T-helper 2 cell treated with Interferon-gamma antibody and Interleukin-4, amounts not matched to agents 100 ng/mL and 5 ng/mL, for 36 hours (primary cell): ENCODE measurements at regions not wholly inside any gene's neighbourhood (a gene's known extent, or its start where the extent isn't known, plus 50 kb on each side); places are given as distances from the start of the nearest gene placed in this dataset.

Experiments used
- intact Hi-C: fragments of 100-400 bp; cut with micrococcal nuclease; formaldehyde crosslinking; loops from one replicate; pipeline ENCODE4 v1.15.1; 2023

DNA sequence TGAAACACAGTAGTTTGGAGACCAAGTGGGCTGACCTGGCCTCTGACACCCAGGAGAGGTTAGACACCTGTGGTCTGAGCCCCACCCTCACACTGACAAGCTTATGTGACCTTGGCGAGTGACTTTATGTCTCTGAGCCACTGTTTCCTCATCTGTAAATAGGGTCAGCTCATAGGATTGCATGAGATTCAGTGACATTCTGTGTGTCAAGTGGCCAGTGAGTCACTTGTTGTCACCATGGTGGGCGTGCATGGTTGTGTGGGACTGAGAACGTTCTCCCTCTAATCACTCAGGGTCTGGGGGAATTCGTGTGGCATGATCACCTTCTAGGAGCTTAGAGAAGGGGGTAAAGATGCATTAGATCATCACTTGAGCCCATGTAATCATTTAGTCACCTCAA lies 146.4 kb downstream of the PHETA1 start:
- intact Hi-C loops = no loop called here

DNA sequence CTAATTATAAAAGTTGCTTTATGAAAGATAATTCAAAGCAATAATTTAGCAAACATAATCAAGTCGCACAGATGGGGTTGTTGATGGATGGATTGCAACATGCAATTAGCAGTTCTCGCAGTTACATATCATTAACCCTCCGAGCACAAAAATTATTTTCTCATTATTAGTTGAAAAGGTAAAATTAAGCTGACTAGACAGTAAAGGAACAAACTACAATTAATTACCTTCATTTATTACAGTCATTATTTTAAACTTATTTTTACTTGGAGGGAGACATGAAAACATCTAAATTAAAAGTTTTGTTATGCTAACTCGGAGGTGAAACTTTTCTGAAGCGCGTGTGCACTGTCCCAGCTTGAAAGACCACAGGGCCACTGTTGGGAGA lies 146.9 kb downstream of the PHETA1 start:
- intact Hi-C loops = no loop called here

DNA sequence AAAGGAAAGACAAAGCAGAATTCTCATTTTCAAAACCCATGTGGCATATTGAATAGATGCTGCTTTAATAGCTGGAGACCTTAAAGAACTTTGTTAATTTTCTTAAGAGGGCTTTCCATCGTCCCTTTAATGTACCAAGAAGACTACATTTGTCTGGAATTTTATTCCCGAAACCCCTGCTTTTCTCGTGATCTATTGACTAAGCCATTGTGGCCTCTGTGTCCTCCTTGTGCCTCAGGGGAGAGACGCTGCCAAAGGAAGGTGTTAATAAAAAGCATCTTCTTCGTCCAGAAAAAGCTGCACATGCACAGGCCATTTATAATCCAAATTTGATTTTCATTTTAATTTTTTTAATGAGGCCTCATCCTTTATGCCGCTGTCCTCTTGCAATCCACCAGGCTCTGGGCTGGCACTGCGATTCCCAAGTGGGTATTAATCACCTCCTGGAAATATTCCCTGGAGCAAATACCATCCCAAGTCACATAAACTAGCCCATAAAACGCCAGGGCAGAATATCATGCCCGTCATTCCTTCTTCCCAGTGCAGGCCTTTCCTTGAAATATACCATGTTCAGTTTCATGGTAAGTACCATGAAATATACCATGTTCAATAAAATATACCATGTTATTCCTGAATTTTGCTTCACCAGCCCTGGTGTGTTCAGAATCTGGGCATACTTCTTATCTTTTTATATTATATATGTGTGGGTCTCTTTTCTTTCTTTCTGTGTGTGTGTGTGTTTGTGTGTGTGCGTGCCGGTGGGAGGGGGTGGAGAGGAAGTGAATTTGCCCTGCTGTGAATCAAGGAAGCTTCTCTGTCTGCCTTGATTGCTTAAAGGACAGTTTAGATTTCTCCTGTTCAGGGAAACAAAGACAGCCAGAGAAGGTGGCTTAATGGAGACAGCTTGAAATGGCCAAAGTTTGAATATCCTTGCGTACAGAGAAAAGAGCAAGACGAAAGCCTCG lies 147.6 kb downstream of the PHETA1 start:
- intact Hi-C loops = no loop called here

DNA sequence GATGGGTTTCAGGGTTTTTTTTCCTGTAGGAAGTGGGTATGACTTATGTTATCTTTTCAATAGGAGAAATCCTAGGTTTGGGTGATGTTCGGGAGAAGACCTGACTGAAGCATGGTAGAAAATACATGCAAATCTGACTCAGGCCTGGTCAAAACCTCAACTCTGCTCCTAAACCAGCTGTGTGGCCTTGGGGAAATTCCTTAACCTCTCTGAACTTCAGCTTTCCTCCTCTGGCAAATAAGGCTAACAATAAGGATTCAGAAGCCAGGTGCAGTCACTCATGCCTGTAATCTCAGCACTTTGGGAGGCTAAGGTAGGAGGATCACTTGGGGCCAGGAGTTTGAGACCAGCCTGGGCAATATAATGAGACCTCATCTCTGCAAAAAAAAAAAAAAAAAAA lies 148.5 kb downstream of the PHETA1 start:
- intact Hi-C loops = no loop called here

DNA sequence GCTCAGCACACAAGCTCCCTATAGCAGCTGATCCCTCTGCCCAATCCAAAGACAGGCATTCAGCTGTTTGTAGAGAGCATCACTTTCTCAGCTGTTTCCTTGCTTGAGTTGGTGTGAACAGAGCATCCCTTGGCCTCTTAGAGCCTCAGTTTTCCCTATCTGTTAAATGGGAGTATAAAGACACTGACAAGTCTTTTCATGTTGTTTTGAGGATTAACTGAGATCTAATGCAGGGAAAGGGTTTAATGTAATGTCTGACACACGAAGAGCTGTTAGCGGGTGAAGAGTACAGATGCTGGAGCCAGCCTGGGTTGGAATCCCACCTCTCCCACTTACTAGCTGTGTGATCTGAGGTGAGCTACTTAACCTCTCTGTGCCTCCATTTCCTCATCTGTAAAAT lies 149.5 kb downstream of the PHETA1 start:
- intact Hi-C loops = no loop called here

DNA sequence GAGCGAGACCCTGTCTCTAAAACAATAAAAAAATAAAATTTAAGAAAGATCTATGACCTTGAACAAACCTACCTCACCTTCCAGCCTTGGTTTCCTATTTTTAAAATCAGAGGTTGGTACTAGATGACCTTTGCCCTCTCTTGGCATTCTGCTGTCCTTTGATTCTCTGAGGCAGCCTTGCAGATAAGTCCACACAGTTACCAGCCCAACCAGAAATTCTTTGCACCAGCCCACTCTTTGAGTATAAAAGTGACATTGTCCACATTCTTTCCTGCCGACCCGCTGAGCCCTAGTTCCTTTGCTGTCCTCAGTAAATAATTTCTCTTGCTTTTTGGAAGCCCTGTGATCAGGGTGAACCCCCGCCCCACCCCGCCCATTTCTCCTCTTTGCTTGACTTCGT lies 150.4 kb downstream of the PHETA1 start:
- intact Hi-C loops = no loop called here

DNA sequence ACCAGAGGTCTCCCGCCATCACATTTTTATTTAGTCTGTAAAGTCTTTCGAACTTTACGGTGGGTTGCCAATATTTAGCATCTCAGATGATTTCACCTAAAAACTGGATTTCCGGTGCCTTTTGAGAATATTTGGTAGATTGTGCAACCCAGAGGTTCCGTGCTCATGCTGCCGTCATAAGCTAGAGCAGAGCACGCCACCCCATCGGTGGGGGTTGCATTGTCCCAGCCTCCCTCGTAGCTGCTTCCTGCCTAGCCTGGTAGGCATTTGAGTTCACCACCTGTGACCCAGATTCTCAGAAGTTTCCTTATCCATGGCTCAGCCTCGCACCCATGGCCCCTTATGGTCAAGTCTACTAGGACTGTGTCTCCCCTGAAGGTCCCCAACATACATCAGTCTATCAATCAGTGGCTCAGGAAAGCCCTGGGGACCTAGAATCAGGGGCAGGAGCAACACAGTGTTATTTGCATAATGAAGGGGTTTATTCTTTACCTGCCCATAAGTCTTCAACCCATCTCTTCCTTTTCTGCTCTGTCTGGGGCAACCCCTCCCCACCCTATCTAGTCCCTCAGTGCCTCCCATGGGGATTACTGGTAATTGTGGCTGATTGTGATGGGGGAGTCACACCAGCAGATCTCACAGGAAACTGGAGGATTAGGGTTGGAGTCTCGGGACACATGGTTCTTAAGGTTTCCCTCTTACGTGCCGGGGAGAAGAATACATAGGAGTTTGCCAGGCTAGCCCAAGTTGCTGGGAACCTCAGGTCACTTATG lies 152.3 kb downstream of the PHETA1 start:
- intact Hi-C loops = no loop called here

DNA sequence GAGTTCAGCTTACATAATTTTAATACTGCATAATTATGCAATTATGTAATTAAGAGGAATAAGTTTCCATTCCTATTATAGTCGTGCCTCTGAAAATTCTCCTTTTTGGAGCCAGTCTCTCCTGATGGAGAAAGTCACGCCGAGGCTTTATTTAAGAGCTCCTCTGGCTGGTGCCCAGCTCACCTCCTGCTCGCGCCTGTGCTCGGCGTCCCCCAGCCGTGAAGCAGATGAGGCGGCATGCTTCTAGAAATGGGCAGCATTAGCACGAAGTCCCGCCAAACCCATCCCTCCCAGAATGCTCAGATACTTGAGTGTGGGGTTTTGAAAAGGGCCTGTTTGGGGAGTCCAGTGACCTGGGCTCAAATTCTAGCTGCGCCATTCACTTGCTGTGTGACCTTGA lies 153.0 kb downstream of the PHETA1 start:
- intact Hi-C loops = no loop called here

DNA sequence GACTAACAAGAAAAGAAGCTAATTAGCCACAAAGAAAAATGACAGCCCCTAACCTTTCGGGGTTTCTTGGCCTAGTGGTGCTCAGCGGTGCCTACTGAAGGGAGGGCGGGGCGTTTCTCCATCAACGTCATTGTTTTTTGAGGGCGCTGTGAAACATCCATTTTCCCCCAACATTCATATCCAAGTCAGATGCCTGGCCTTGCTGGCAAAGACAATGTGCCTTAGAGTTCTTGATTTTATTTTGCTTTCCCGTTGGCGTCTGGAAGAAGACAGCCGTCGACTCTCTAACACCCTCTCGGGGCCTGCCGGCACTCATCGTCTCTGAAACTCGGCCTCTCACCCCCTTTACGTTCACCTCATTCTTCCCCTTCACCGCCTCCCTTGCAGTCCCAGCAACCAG lies 154.5 kb downstream of the PHETA1 start:
- intact Hi-C loops = no loop called here

DNA sequence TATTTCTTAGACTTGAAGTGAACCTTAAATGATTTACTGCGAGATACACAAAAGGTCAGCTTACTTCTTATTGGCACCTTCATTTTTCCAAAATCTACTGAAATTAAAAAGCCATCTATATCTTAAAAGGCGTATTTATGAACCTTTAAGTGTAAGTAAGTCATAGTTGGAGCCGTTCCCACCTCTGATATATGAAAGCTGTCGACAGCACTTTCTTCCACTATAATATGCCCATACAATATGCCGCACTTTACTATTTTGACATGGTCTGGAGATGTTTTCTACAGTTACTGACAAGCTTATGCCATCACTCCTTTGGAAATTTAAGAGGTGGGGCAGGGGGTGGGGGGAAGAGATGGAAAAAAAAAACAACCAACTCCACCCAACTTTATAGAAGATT lies 155.3 kb downstream of the PHETA1 start:
- intact Hi-C loops = no loop called here

DNA sequence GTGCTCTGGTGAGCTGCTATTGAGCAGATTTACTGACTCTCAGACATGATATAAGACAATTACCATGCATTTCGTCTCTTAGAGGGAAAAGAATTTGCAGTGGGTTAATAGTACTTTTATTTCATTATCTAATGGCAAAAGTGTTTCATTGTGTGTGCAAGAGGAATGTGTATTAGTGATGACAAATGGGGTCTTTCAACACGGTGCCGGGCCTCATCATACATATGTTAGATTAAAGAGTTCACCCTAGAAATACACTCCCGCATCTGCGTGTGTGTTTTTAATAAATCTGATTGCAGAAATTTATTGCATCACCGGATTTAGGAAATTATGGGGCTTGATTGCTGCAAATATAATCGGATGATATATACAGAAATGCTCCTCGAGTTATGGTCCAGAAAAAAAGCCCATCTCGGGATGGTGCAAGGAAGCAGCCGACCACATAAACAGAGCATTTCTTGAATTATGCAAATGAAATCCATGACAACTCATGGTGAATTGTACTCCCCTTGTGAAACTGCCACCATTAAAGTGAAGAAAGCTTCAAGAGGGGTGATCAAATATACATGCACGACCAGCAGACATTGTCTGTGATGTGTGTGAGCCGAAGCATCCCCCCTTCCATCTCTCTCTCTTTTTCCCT lies 156.0 kb downstream of the PHETA1 start:
- intact Hi-C loops = no loop called here

DNA sequence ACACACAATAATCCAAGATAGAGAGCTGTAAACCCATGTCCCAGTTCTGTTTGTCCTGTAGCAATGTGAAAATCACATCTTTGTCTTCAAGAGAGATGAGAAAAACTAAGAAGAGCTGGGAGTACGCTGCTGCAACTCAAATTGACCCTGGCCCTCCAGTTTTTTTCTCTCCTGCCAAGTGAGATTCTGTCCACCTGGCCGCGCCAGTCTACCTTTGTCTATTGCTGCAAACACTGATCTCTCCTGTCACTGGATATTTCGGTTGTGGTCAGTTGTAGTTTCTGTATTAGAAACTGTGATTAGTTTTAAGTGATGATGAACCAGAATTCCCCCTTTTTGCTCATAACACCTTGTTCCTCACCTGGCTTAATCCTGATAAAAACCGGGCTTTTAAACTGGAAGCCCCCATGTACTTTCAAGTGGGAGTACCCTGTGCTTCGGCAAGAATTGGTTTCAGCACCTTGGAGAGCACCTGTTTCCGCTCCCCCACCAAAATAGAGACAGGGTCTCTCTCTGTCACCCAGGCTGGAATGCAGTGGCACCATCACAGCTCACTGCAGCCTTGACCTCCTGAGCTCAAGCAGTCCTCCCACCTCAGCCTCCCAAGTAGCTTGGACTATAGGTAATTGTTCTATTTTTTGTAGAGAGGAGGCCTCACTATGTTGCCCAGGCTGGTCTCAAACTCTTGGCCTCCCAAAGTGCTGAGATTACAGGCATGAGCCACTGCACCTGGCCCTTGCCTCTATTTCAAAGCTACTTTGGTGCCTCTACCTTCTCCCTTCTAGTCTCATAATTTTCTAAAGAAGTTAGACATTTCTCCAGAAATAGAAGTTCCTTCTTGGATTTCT lies 156.8 kb downstream of the PHETA1 start:
- intact Hi-C loops = no loop called here

DNA sequence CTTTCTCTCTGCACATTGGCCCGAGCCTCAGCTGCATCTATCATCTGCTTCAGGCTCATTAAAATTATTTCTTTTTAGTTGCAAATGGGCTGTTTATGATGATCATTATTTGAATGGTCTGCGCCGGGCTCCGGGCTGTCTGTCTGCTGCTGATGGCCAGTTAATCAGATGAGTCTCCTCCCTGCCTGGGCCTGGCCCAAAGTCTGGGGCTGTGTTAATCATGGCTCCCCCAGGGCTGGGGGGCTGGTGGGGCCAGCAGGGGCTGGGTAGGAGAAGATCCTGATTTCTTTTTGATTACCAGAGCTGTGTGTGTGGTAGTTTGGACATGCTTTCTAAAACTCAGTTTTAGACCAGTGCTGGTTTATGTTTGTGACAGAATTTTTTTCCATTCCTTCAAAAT lies 159.1 kb downstream of the PHETA1 start:
- intact Hi-C loops = no loop called here

DNA sequence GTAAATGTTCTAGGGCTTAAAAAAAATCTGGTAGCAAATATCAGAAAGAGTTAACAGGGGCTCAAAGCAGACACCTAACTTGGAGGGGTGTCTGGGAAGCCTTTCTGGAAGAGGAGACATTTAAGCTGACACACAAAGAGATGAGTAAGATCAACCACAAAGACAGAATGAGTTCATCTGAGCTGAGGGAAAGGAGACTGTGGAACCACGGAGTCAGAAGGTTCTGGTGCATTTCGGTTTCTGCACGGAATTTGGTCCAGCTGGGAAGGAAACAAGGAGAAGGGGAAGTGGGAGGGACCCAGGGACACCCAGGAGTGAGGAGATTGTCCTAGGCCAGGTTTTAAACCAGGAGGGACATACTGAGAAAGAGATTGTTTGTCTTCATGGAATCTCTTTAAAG lies 161.1 kb downstream of the PHETA1 start:
- intact Hi-C loops = no loop called here

DNA sequence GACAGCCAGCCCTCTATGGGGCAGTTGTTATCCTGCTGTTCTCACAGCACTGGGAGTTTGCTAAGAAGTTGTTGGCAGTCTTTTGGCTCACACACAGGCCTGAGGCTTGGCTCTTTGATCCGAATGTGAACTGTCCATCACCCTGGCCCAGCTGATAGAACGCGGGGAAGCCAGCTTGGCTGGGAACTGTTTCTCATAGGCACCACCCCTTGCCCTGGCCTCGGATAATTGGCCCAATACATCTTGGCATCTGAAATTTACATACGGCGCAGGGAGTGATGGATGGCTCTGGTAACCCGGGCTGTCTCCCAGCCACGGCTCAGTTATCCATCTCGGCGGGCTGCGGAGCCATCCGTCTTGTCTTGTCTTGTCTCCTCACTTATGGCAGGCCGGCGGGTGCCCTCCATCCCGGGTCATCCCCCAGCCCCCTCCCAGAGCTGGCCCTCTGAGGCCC lies 164.1 kb downstream of the PHETA1 start:
- intact Hi-C loops = no loop called here

DNA sequence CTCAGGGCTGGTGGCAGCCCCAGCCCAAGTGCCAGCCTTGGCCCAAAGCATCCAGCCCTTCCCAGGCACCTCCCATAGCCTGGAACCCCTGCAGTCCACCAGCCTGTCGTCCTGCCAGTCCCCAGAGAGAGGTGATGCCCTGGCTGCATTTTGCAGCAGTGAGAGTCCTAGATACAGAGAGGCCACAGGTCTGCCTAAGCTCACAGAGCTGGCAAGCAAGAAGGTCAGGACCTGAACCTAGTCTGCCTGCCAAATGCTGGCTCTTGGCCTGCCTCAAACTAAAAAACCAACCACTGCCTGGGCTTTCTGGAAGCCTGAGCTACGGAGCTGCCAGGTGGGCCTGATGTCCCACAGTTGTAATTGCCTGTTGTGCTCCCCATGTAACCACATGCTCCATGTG lies 164.9 kb downstream of the PHETA1 start:
- intact Hi-C loops = no loop called here

DNA sequence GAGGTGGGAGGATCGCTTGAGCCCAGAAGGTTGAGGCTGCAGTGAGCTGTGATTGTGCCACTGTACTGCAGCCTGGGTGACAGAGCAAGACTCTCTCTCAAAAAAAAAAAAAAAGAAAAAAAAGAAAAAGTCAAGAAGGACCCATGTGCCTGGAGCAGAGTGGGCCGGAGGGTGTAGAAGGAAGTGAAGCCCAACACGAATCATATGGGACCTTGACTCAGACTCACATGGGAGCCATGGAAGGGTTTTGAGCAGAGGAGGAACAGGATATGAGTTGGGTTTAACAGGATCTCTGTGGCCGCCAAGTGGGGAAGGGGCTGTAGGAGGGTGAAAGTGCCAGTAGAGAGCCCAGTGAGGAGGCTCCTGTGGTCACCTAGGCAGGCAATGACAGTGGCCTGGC lies 165.4 kb downstream of the PHETA1 start:
- intact Hi-C loops = no loop called here

DNA sequence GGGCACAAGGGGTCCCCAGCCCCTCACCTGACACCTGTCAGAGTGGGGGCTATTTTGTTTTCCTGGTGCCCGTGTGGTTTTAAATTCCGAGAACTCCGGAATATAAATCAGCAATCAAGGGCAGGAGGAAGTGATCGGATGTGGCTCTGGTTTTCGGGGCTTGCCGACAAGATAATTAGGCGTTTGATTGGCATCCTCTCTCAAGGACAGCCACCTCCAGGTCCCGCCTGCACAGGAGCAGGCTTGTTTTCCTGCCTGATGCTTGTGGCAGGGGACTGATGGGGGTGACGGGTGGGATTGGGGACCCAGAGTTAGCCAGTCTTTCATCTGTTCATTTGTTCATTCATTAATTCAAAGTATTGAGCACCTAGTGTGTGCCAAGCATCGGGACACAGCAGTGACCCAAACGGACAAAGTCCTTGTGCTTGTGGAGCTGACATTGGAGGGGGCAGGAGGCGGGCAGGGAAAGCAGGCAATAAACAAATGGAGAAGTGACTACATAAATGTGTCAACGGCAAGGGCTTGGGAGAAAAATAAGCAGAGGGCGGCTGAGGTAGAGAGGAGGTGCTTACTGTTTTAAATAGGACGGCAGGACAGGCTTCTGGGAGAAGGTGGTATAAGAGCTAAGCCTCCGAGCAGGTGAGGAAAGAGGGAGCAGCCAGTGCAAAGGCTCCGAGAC lies 166.5 kb downstream of the PHETA1 start:
- intact Hi-C loops = no loop called here

DNA sequence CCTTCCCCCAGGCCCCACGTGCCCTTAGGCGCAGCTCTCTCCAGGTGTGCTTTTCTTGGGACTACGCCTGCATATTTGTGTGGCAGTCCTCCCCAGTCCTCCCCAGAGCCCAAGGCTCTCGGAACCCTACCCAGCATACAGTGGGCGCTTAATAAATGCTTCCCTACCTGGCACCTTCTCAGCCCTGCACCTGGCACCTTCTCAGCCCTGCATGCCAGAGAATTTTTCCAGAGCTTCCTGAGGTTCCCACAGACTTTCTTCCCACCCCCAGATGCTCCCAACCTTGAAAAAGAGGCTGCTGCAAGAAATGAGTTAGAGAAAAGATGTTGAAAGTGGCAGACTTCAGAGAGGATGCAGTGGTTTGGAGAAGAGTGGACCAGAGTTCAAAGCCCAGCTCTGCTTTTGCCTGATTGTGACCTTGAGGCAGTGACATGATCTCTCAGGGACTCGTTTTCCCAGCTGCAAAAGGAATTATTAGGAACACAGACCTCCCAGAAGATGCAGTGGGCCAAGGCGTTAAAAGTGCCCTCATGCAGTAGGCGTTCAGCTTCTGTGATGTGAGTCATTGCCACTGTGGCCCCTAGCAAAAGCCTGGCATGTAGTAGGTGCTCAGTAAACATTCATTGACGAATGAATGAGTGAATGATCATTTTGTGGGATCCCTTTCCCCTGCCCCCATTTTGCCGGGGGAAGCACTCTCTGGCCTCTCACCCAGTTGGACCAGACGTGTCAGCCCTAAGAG lies 167.2 kb downstream of the PHETA1 start:
- intact Hi-C loops = no loop called here

DNA sequence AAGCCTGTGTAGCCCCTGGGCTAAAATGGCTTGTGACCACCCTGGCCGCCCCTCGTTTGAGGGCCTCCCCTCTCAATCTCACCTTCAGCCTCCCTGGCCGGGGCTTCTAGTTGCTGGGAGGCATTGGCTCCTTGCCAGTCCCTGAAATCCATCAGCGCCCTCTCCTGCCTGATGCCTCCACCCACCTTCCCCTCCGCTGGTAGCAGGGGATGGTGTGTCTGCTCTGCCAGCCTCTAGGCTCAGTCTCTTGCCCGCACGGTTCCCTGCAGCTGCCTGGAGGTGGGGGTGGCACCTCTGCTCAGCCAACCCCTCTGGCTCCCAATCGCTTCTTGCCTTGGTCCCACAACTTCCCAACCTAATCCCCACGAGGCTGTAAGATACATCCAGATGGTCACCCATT lies 167.9 kb downstream of the PHETA1 start:
- intact Hi-C loops = no loop called here
